ENCODE measurements at regions not wholly inside any gene's neighbourhood (a gene's known extent, or its start where the extent isn't known, plus 50 kb on each side); places are given as distances from the start of the nearest gene placed in this dataset.

DNA sequence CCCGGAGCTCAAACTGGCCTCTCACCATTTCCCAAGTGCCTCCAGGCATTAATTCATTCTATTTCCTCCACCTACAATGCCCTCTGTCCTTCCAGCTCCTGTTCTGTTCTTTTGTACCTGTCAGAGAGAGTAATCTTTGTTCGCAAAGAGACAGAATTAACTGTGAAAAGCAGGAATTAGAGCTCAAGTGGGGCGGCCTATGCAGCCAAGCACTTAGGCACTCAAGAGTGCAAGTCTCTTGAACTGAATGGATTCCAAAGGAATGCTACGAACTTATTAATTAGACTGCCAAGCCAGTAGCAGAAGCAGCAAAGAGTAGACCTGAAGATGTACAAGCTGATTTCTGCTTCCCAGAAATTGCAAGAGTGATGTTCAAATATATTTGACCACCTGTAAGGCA lies 338.3 kb upstream of the AUTS2 start:
- TF ChIP-seq, protein P1, sequence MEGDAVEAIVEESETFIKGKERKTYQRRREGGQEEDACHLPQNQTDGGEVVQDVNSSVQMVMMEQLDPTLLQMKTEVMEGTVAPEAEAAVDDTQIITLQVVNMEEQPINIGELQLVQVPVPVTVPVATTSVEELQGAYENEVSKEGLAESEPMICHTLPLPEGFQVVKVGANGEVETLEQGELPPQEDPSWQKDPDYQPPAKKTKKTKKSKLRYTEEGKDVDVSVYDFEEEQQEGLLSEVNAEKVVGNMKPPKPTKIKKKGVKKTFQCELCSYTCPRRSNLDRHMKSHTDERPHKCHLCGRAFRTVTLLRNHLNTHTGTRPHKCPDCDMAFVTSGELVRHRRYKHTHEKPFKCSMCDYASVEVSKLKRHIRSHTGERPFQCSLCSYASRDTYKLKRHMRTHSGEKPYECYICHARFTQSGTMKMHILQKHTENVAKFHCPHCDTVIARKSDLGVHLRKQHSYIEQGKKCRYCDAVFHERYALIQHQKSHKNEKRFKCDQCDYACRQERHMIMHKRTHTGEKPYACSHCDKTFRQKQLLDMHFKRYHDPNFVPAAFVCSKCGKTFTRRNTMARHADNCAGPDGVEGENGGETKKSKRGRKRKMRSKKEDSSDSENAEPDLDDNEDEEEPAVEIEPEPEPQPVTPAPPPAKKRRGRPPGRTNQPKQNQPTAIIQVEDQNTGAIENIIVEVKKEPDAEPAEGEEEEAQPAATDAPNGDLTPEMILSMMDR (IDR thresholded peaks at IDR 0.05) = no peak
- Histone ChIP-seq H3K4me3 (ENCODE audit: low read depth, low read length) (no peak overlapping the region), H3K9ac (no peak overlapping the region), H3K4me1 (no peaks in the 10 kb centered on the region), H3K27me3 (ENCODE audit: control insufficient read depth, insufficient read depth, low read length) (no peaks in the 10 kb centered on the region), H3K27ac (no peak overlapping the region), H3K79me2 (no peaks in the 10 kb centered on the region), H3K4me2 (ENCODE audit: low read length) (no peak overlapping the region), H3K36me3 (ENCODE audit: control insufficient read depth, insufficient read depth, low read length) (no peaks in the 10 kb centered on the region), H3K9me3 (ENCODE audit: control insufficient read depth, low read length) (no peaks in the 10 kb centered on the region), H2AFZ (no peak overlapping the region)

- no peaks in the 10 kb centered on the region for H3K9me3 ChIP-seq (ENCODE audit: control insufficient read depth, low read length)
- no peak overlapping the region for H3K9ac ChIP-seq
- H3K79me2 ChIP-seq = no peaks in the 10 kb centered on the region
- no peaks in the 10 kb centered on the region for H3K36me3 ChIP-seq (ENCODE audit: control insufficient read depth, insufficient read depth, low read length)
- TF ChIP-seq, protein P1 (IDR thresholded peaks at IDR 0.05) = no peak
- no peak overlapping the region for H2AFZ ChIP-seq
- H3K4me3 ChIP-seq (ENCODE audit: low read depth, low read length) = no peak overlapping the region
- H3K4me2 ChIP-seq (ENCODE audit: low read length) = no peak overlapping the region
- no peaks in the 10 kb centered on the region for H3K4me1 ChIP-seq
- H3K27me3 ChIP-seq (ENCODE audit: control insufficient read depth, insufficient read depth, low read length) = no peaks in the 10 kb centered on the region
- H3K27ac ChIP-seq = no peak overlapping the region
Measured at GRCh38 chr7:69263550-69263949, 334.7 kb upstream of the AUTS2 start.

DNA sequence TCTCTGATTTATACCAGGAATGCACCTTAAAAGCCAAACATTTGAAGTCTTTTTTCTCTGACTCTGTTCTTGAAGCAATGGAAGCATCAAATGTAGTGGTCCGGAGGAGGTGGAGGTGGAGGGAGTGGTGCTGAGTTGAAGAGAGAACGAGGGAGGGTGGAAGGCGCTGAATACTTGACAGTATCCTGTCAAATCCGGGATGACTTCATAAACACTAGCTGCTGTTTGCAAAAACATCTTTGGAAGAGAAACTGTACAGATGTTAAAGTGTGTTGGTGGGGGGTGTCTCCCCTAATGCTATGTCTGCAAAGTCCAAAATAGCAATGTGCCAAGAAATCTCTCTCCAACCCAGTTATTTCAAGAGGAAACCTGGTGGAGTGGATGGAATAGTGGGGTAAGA lies 328.5 kb upstream of the AUTS2 start:
- no peak overlapping the region for H3K9ac ChIP-seq
- no peak overlapping the region for H3K4me3 ChIP-seq (ENCODE audit: low read depth, low read length)
- TF ChIP-seq, protein P1 (IDR thresholded peaks at IDR 0.05) = no peak
- no peak overlapping the region for H3K4me2 ChIP-seq (ENCODE audit: low read length)
- H3K27me3 ChIP-seq (ENCODE audit: control insufficient read depth, insufficient read depth, low read length) = no peaks in the 10 kb centered on the region
- H3K4me1 ChIP-seq = no peaks in the 10 kb centered on the region
- no peaks in the 10 kb centered on the region for H3K9me3 ChIP-seq (ENCODE audit: control insufficient read depth, low read length)
- no peaks in the 10 kb centered on the region for H3K79me2 ChIP-seq
- no peak overlapping the region for H2AFZ ChIP-seq
- no peak overlapping the region for H3K27ac ChIP-seq
- no peaks in the 10 kb centered on the region for H3K36me3 ChIP-seq (ENCODE audit: control insufficient read depth, insufficient read depth, low read length)

GRCh38 chr7:69272101-69272500 lies 326.2 kb upstream of the AUTS2 start:
- H3K79me2 ChIP-seq = no peaks in the 10 kb centered on the region

More at GRCh38 chr7:69272101-69272500, 326.2 kb upstream of the AUTS2 start:
- TF ChIP-seq, protein P1 (IDR thresholded peaks at IDR 0.05) = no peak
- H3K9me3 ChIP-seq (ENCODE audit: control insufficient read depth, low read length) = no peaks in the 10 kb centered on the region
- no peaks in the 10 kb centered on the region for H3K36me3 ChIP-seq (ENCODE audit: control insufficient read depth, insufficient read depth, low read length)
- H3K27ac ChIP-seq = no peak overlapping the region
- no peaks in the 10 kb centered on the region for H3K4me1 ChIP-seq
- no peaks in the 10 kb centered on the region for H3K27me3 ChIP-seq (ENCODE audit: control insufficient read depth, insufficient read depth, low read length)
- no peak overlapping the region for H2AFZ ChIP-seq
- H3K9ac ChIP-seq = no peak overlapping the region
- no peak overlapping the region for H3K4me2 ChIP-seq (ENCODE audit: low read length)
- H3K4me3 ChIP-seq (ENCODE audit: low read depth, low read length) = no peak overlapping the region
